HCEC 1CT (cell line): ENCODE measurements at regions not wholly inside any gene's neighbourhood (a gene's known extent, or its start where the extent isn't known, plus 50 kb on each side); places are given as distances from the start of the nearest gene placed in this dataset.

ENCODE experiments used
- DNase-seq: peaks from one replicate; pipeline ENCODE4 v3.0.0-alpha.2; 2017

GRCh38 chr11:39288011-39288410 lies 2171.4 kb downstream of the LRRC4C start:
- DNase-seq: no peak

GRCh38 chr11:39268176-39268690 lies 2191.2 kb downstream of the LRRC4C start:
- DNase-seq: no peak

- DNase-seq: no peak
Observed at GRCh38 chr11:39255648-39256047, 2203.8 kb downstream of the LRRC4C start.

GRCh38 chr11:39249566-39250365 lies 2209.7 kb downstream of the LRRC4C start:
- no peak for DNase-seq

GRCh38 chr11:39247570-39248137 lies 2211.8 kb downstream of the LRRC4C start:
- DNase-seq: no peak

- DNase-seq: no peak
Observed at GRCh38 chr11:39239553-39239952, 2219.9 kb downstream of the LRRC4C start.

GRCh38 chr11:39236916-39237315 lies 2222.5 kb downstream of the LRRC4C start:
- no peak for DNase-seq

GRCh38 chr11:39221550-39222138 lies 2237.8 kb downstream of the LRRC4C start:
- DNase-seq: no peak

- no peak for DNase-seq
Observed at GRCh38 chr11:39220501-39221230, 2238.8 kb downstream of the LRRC4C start.

- no peak for DNase-seq
Observed at GRCh38 chr11:39220069-39220468, 2239.4 kb downstream of the LRRC4C start.

- no peak for DNase-seq
Observed at GRCh38 chr11:39209981-39210380, 2249.5 kb downstream of the LRRC4C start.

- no peak for DNase-seq
Observed at GRCh38 chr11:39205236-39205995, 2254.0 kb downstream of the LRRC4C start.

- no peak for DNase-seq
Observed at GRCh38 chr11:39192671-39193070, 2266.8 kb downstream of the LRRC4C start.

GRCh38 chr11:39190751-39191150 lies 2268.7 kb downstream of the LRRC4C start:
- no peak for DNase-seq

GRCh38 chr11:39177678-39178077 lies 2281.8 kb downstream of the LRRC4C start:
- DNase-seq: no peak

GRCh38 chr11:39174965-39175364 lies 2284.5 kb downstream of the LRRC4C start:
- DNase-seq: no peak

GRCh38 chr11:39174196-39174595 lies 2285.3 kb downstream of the LRRC4C start:
- no peak for DNase-seq

- DNase-seq: no peak
Observed at GRCh38 chr11:39165021-39165420, 2294.4 kb downstream of the LRRC4C start.

- no peak for DNase-seq
Observed at GRCh38 chr11:39149214-39149613, 2310.2 kb downstream of the LRRC4C start.

- no peak for DNase-seq
Observed at GRCh38 chr11:39145346-39145745, 2314.1 kb downstream of the LRRC4C start.

GRCh38 chr11:39144351-39145130 lies 2314.9 kb downstream of the LRRC4C start:
- DNase-seq: no peak

GRCh38 chr11:39139581-39139980 lies 2319.9 kb downstream of the LRRC4C start:
- DNase-seq: no peak
